ENCODE measurements at regions not wholly inside any gene's neighbourhood (a gene's known extent, or its start where the extent isn't known, plus 50 kb on each side); places are given as distances from the start of the nearest gene placed in this dataset.
"Not testable (repeated sequence)": the region's sequence is repeated elsewhere in the genome, so short reads cannot be mapped to it uniquely, and the experiment has no call there.

- DNase-seq (ENCODE audit: low spot score in 2 of 2, unreplicated experiment in 2 of 2), result no peak
- H3K9me3 Mint-ChIP-seq, result peaks cover 46% of the 10 kb centered on the region
- H3K27me3 Mint-ChIP-seq (ENCODE audit: low read depth), result no peaks in the 10 kb centered on the region
- TF ChIP-seq CTCF (IDR thresholded peaks at IDR 0.05; ENCODE audit: unreplicated experiment), result no peak
- no peak overlapping the region for H3K4me3 Mint-ChIP-seq
- no peaks in the 10 kb centered on the region for H3K36me3 Mint-ChIP-seq
- no peaks in the 10 kb centered on the region for H3K4me1 Mint-ChIP-seq
- no peak overlapping the region for H3K27ac Mint-ChIP-seq
These were observed 78.9 kb upstream of the EEF2KMT start for GRCh38 chr16:5176505-5176904.

GRCh38 chr16:5175266-5175665 is 77.7 kb upstream of the EEF2KMT start:
- no peak for TF ChIP-seq CTCF (IDR thresholded peaks at IDR 0.05; ENCODE audit: unreplicated experiment)
- H3K4me1 Mint-ChIP-seq, result no peaks in the 10 kb centered on the region
- H3K36me3 Mint-ChIP-seq, result no peaks in the 10 kb centered on the region
- H3K4me3 Mint-ChIP-seq, result no peak overlapping the region
- H3K9me3 Mint-ChIP-seq, result peaks cover 46% of the 10 kb centered on the region
- H3K27ac Mint-ChIP-seq, result no peak overlapping the region
- peaks cover 4% of the 10 kb centered on the region for H3K27me3 Mint-ChIP-seq (ENCODE audit: low read depth)
- no peak for DNase-seq (ENCODE audit: low spot score in 2 of 2, unreplicated experiment in 2 of 2)

- Mint-ChIP-seq H3K36me3 (no peaks in the 10 kb centered on the region), H3K4me1 (no peaks in the 10 kb centered on the region), H3K4me3 (no peak overlapping the region), H3K27me3 (ENCODE audit: low read depth) (peaks cover 35% of the 10 kb centered on the region), H3K9me3 (peaks cover 13% of the 10 kb centered on the region), H3K27ac (no peak overlapping the region)
- TF ChIP-seq CTCF (IDR thresholded peaks at IDR 0.05; ENCODE audit: unreplicated experiment), result no peak
- DNase-seq (ENCODE audit: low spot score in 2 of 2, unreplicated experiment in 2 of 2), result no peak
These were observed 68.9 kb upstream of the EEF2KMT start for GRCh38 chr16:5166486-5166885.

GRCh38 chr16:5165429-5165828 is 67.8 kb upstream of the EEF2KMT start:
- Mint-ChIP-seq H3K9me3 (peaks cover 16% of the 10 kb centered on the region), H3K27me3 (ENCODE audit: low read depth) (peaks cover 34% of the 10 kb centered on the region)
- not testable (repeated sequence) for DNase-seq (ENCODE audit: low spot score in 2 of 2, unreplicated experiment in 2 of 2); H3K27ac Mint-ChIP-seq; H3K4me3 Mint-ChIP-seq; H3K4me1 Mint-ChIP-seq; H3K36me3 Mint-ChIP-seq

GRCh38 chr16:5162801-5163200 is 65.2 kb upstream of the EEF2KMT start:
- not testable (repeated sequence) for H3K4me3 Mint-ChIP-seq; H3K27ac Mint-ChIP-seq; H3K4me1 Mint-ChIP-seq; DNase-seq (ENCODE audit: low spot score in 2 of 2, unreplicated experiment in 2 of 2); H3K36me3 Mint-ChIP-seq
- Mint-ChIP-seq H3K27me3 (ENCODE audit: low read depth) (peaks cover 27% of the 10 kb centered on the region), H3K9me3 (peaks cover 15% of the 10 kb centered on the region)

- H3K27ac Mint-ChIP-seq; H3K36me3 Mint-ChIP-seq; H3K4me3 Mint-ChIP-seq; DNase-seq (ENCODE audit: low spot score in 2 of 2, unreplicated experiment in 2 of 2); H3K4me1 Mint-ChIP-seq: not testable (repeated sequence)
- Mint-ChIP-seq H3K9me3 (peaks cover 15% of the 10 kb centered on the region), H3K27me3 (ENCODE audit: low read depth) (peaks cover 20% of the 10 kb centered on the region)
These were observed 64.3 kb upstream of the EEF2KMT start for GRCh38 chr16:5161888-5162287.

- H3K36me3 Mint-ChIP-seq; DNase-seq (ENCODE audit: low spot score in 2 of 2, unreplicated experiment in 2 of 2); H3K4me1 Mint-ChIP-seq; H3K4me3 Mint-ChIP-seq; H3K27me3 Mint-ChIP-seq (ENCODE audit: low read depth); H3K27ac Mint-ChIP-seq: not testable (repeated sequence)
- peaks cover 15% of the 10 kb centered on the region for H3K9me3 Mint-ChIP-seq
These were observed 62.4 kb upstream of the EEF2KMT start for GRCh38 chr16:5160010-5160409.

- H3K27me3 Mint-ChIP-seq (ENCODE audit: low read depth); H3K4me3 Mint-ChIP-seq; H3K27ac Mint-ChIP-seq; H3K4me1 Mint-ChIP-seq; DNase-seq (ENCODE audit: low spot score in 2 of 2, unreplicated experiment in 2 of 2); H3K36me3 Mint-ChIP-seq: not testable (repeated sequence)
- peaks cover 15% of the 10 kb centered on the region for H3K9me3 Mint-ChIP-seq
These were observed 61.9 kb upstream of the EEF2KMT start for GRCh38 chr16:5159537-5159936.
